Central memory CD8-positive, alpha-beta T cell (primary cell): ENCODE measurements at regions not wholly inside any gene's neighbourhood (a gene's known extent, or its start where the extent isn't known, plus 50 kb on each side); places are given as distances from the start of the nearest gene placed in this dataset.

Experiments used
- ATAC-seq: fragments of 150-1000 bp; cut with Tn5 transposase; replicated peaks from 2 replicates; pipeline ENCODE4 v1.10.0; 2022; ENCODE audit warnings: mild to moderate bottlenecking, moderate FRiP score, moderate number of reproducible peaks; ENCODE audit not compliant: poor library complexity, severe bottlenecking; ENCODE audit errors: extremely low read depth
- DNase-seq, 2 donors: peaks; one replicate each; pipeline ENCODE4 v3.0.0; 2021; ENCODE audit warnings: low spot score in 2 of 2
- H3K27ac Mint-ChIP-seq: one replicate; pipeline ENCODE4 v1.8.0; 2022; ENCODE audit warnings: low read depth, mild to moderate bottlenecking, moderate library complexity, mixed read lengths
- H3K27me3 Mint-ChIP-seq: one replicate; pipeline ENCODE4 v1.8.0; 2022; ENCODE audit warnings: mixed read lengths
- H3K36me3 Mint-ChIP-seq: one replicate; pipeline ENCODE4 v1.8.0; 2022; ENCODE audit warnings: mild to moderate bottlenecking, moderate library complexity, mixed read lengths; ENCODE audit not compliant: insufficient read depth
- H3K4me1 Mint-ChIP-seq: one replicate; pipeline ENCODE4 v1.8.0; 2022; ENCODE audit warnings: mixed read lengths
- H3K4me3 Mint-ChIP-seq: one replicate; pipeline ENCODE4 v1.8.0; 2022; ENCODE audit warnings: mild to moderate bottlenecking, moderate library complexity, mixed read lengths
- H3K9me3 Mint-ChIP-seq: one replicate; pipeline ENCODE4 v1.8.0; 2022; ENCODE audit warnings: mixed read lengths

GRCh38 chr22:47548953-47549740 is 786.7 kb downstream of the TBC1D22A start:
- Mint-ChIP-seq H3K9me3 (no peaks in the 10 kb centered on the region), H3K4me3 (no peak overlapping the region), H3K27ac (no peak overlapping the region), H3K27me3 (peaks cover 36% of the 10 kb centered on the region), H3K4me1 (no peaks in the 10 kb centered on the region), H3K36me3 (no peaks in the 10 kb centered on the region)
- DNase-seq (no peak), ATAC-seq (no peak)

- no peaks in the 10 kb centered on the region for H3K4me1 Mint-ChIP-seq
- H3K9me3 Mint-ChIP-seq = no peaks in the 10 kb centered on the region
- no peaks in the 10 kb centered on the region for H3K36me3 Mint-ChIP-seq
- H3K27ac Mint-ChIP-seq = no peak overlapping the region
- H3K27me3 Mint-ChIP-seq = peaks cover 28% of the 10 kb centered on the region
- H3K4me3 Mint-ChIP-seq = no peak overlapping the region
- DNase-seq (no peak), ATAC-seq (no peak)
Observed at GRCh38 chr22:47547881-47548650, 785.6 kb downstream of the TBC1D22A start.

GRCh38 chr22:47547239-47547661 is 784.8 kb downstream of the TBC1D22A start:
- peaks cover 28% of the 10 kb centered on the region for H3K27me3 Mint-ChIP-seq
- no peaks in the 10 kb centered on the region for H3K4me1 Mint-ChIP-seq
- ATAC-seq (no peak), DNase-seq (no peak)
- H3K27ac Mint-ChIP-seq = no peak overlapping the region
- H3K36me3 Mint-ChIP-seq = no peaks in the 10 kb centered on the region
- no peak overlapping the region for H3K4me3 Mint-ChIP-seq
- no peaks in the 10 kb centered on the region for H3K9me3 Mint-ChIP-seq

- H3K27ac Mint-ChIP-seq = no peak overlapping the region
- no peak for ATAC-seq
- no peaks in the 10 kb centered on the region for H3K9me3 Mint-ChIP-seq
- H3K4me3 Mint-ChIP-seq = no peak overlapping the region
- DNase-seq = no peak
- H3K4me1 Mint-ChIP-seq = no peaks in the 10 kb centered on the region
- H3K27me3 Mint-ChIP-seq = peaks cover 18% of the 10 kb centered on the region
- no peaks in the 10 kb centered on the region for H3K36me3 Mint-ChIP-seq
Observed at GRCh38 chr22:47544696-47545095, 782.2 kb downstream of the TBC1D22A start.

- H3K27ac Mint-ChIP-seq = no peak overlapping the region
- DNase-seq (no peak), ATAC-seq (no peak)
- H3K4me1 Mint-ChIP-seq = no peaks in the 10 kb centered on the region
- peaks cover 16% of the 10 kb centered on the region for H3K27me3 Mint-ChIP-seq
- H3K36me3 Mint-ChIP-seq = no peaks in the 10 kb centered on the region
- H3K9me3 Mint-ChIP-seq = no peaks in the 10 kb centered on the region
- no peak overlapping the region for H3K4me3 Mint-ChIP-seq
Observed at GRCh38 chr22:47543447-47543846, 781.0 kb downstream of the TBC1D22A start.

- ATAC-seq (no peak), DNase-seq (no peak)
- H3K27ac Mint-ChIP-seq = no peak overlapping the region
- peaks cover 5% of the 10 kb centered on the region for H3K9me3 Mint-ChIP-seq
- no peaks in the 10 kb centered on the region for H3K36me3 Mint-ChIP-seq
- H3K4me1 Mint-ChIP-seq = no peaks in the 10 kb centered on the region
- peaks cover 7% of the 10 kb centered on the region for H3K27me3 Mint-ChIP-seq
- no peak overlapping the region for H3K4me3 Mint-ChIP-seq
Observed at GRCh38 chr22:47540011-47540410, 777.6 kb downstream of the TBC1D22A start.

GRCh38 chr22:47539374-47539773 is 776.9 kb downstream of the TBC1D22A start:
- H3K4me3 Mint-ChIP-seq = no peak overlapping the region
- H3K36me3 Mint-ChIP-seq = no peaks in the 10 kb centered on the region
- peaks cover 7% of the 10 kb centered on the region for H3K27me3 Mint-ChIP-seq
- peaks cover 5% of the 10 kb centered on the region for H3K9me3 Mint-ChIP-seq
- DNase-seq (no peak), ATAC-seq (no peak)
- no peaks in the 10 kb centered on the region for H3K4me1 Mint-ChIP-seq
- no peak overlapping the region for H3K27ac Mint-ChIP-seq

- ATAC-seq (no peak), DNase-seq (no peak)
- no peak overlapping the region for H3K4me3 Mint-ChIP-seq
- H3K9me3 Mint-ChIP-seq = peaks cover 5% of the 10 kb centered on the region
- no peaks in the 10 kb centered on the region for H3K36me3 Mint-ChIP-seq
- no peaks in the 10 kb centered on the region for H3K4me1 Mint-ChIP-seq
- H3K27ac Mint-ChIP-seq = no peak overlapping the region
- peaks cover 19% of the 10 kb centered on the region for H3K27me3 Mint-ChIP-seq
Observed at GRCh38 chr22:47535681-47536080, 773.2 kb downstream of the TBC1D22A start.

- ATAC-seq = no peak
- Mint-ChIP-seq H3K36me3 (no peaks in the 10 kb centered on the region), H3K9me3 (peaks cover 5% of the 10 kb centered on the region), H3K27me3 (peaks cover 19% of the 10 kb centered on the region), H3K4me3 (no peak overlapping the region), H3K27ac (no peak overlapping the region), H3K4me1 (no peaks in the 10 kb centered on the region)
- no peak for DNase-seq
Observed at GRCh38 chr22:47534804-47535410, 772.5 kb downstream of the TBC1D22A start.

GRCh38 chr22:47533961-47534803 is 771.7 kb downstream of the TBC1D22A start:
- no peaks in the 10 kb centered on the region for H3K4me1 Mint-ChIP-seq
- H3K9me3 Mint-ChIP-seq = peaks cover 5% of the 10 kb centered on the region
- peaks cover 19% of the 10 kb centered on the region for H3K27me3 Mint-ChIP-seq
- ATAC-seq (no peak), DNase-seq (no peak)
- H3K36me3 Mint-ChIP-seq = no peaks in the 10 kb centered on the region
- no peak overlapping the region for H3K4me3 Mint-ChIP-seq
- no peak overlapping the region for H3K27ac Mint-ChIP-seq

- ATAC-seq = no peak
- Mint-ChIP-seq H3K4me1 (no peaks in the 10 kb centered on the region), H3K36me3 (no peaks in the 10 kb centered on the region), H3K4me3 (no peak overlapping the region), H3K27me3 (peaks cover 21% of the 10 kb centered on the region), H3K27ac (no peak overlapping the region), H3K9me3 (no peaks in the 10 kb centered on the region)
- DNase-seq = no peak
Observed at GRCh38 chr22:47517062-47517461, 754.6 kb downstream of the TBC1D22A start.

- Mint-ChIP-seq H3K4me1 (no peaks in the 10 kb centered on the region), H3K36me3 (no peaks in the 10 kb centered on the region), H3K4me3 (no peak overlapping the region), H3K27ac (no peak overlapping the region), H3K27me3 (peaks cover 21% of the 10 kb centered on the region), H3K9me3 (no peaks in the 10 kb centered on the region)
- no peak for ATAC-seq
- DNase-seq = no peak
Observed at GRCh38 chr22:47515384-47516125, 753.1 kb downstream of the TBC1D22A start.
